B cell (primary cell): ENCODE measurements at regions not wholly inside any gene's neighbourhood (a gene's known extent, or its start where the extent isn't known, plus 50 kb on each side); places are given as distances from the start of the nearest gene placed in this dataset.

Experiments used
- ATAC-seq: fragments of 200-7000 bp; cut with Tn5 transposase; one replicate; pipeline ENCODE4 v1.10.0; 2021; ENCODE audit warnings: low read depth, mild to moderate bottlenecking, moderate number of reproducible peaks, moderate library complexity
- CTCF ChIA-PET: fragments of 350-600 bp; sonication (Branson Sonifier 250); formaldehyde crosslinking; loops from one replicate; lab custom pipeline; 2021; ENCODE audit warnings: antibody characterized with exemption, inconsistent platforms; lab: Charles Lee
- POLR2A ChIA-PET: fragments of 350-600 bp; sonication (Branson Sonifier 250); formaldehyde crosslinking; loops from one replicate; lab custom pipeline; 2021; ENCODE audit warnings: antibody characterized with exemption; lab: Charles Lee
- DNase-seq: peaks from one replicate; pipeline ENCODE4 v3.0.0; 2013
- H2AFZ ChIP-seq: 2 replicates; pipeline ENCODE4 v1.6.1; 2012; ENCODE audit warnings: mild to moderate bottlenecking, low read depth, low read length; ENCODE audit not compliant: insufficient read depth, poor library complexity, severe bottlenecking
- H3K27ac ChIP-seq, 2 donors: 1 replicate in 1 of 2; 2 replicates in 1 of 2; pipeline ENCODE4 v1.5.1; 2012 to 2013; ENCODE audit warnings: low read length in 2 of 2, mild to moderate bottlenecking in 2 of 2, moderate library complexity in 1 of 2
- H3K27me3 ChIP-seq, 4 experiments: fragments of 200-600 bp in 1 of 4; sonication (generic) in 1 of 4; replicated peaks in 1 of 4; 1 replicate in 2 of 4; 2 replicates in 2 of 4; pipeline versions ENCODE4 v1.6.1 to v1.7.0; 2013 to 2016; ENCODE audit warnings: low read length in 3 of 4, mild to moderate bottlenecking in 2 of 4, mixed read lengths in 1 of 4, moderate library complexity in 1 of 4; ENCODE audit not compliant: insufficient read depth in 4 of 4, control insufficient read depth in 3 of 4; ENCODE audit errors: control extremely low read depth in 1 of 4
- H3K36me3 ChIP-seq, 2 experiments: replicated peaks in 1 of 2; 1 replicate in 1 of 2; 2 replicates in 1 of 2; pipeline versions ENCODE4 v1.6.1 to v1.7.1; 2013; ENCODE audit warnings: low read length in 1 of 2; ENCODE audit not compliant: insufficient read depth in 2 of 2, control insufficient read depth in 1 of 2; ENCODE audit errors: control extremely low read depth in 1 of 2, extremely low read depth in 1 of 2
- H3K4me1 ChIP-seq, 2 donors: fragments of 200-600 bp in 1 of 2; sonication (generic) in 1 of 2; 1 replicate in 1 of 2; 2 replicates in 1 of 2; pipeline versions ENCODE4 v1.5.1 to v1.6.1; 2013 to 2017; ENCODE audit warnings: low read length in 2 of 2; ENCODE audit not compliant: control insufficient read depth in 2 of 2, insufficient read depth in 2 of 2
- H3K4me2 ChIP-seq: replicated peaks from 2 replicates; pipeline ENCODE3; 2012; ENCODE audit warnings: mild to moderate bottlenecking, low read depth, low read length; ENCODE audit not compliant: poor library complexity, severe bottlenecking
- H3K4me3 ChIP-seq, 5 experiments: fragments of 200-600 bp in 1 of 5; sonication (generic) in 1 of 5; 1 replicate in 3 of 5; 2 replicates in 2 of 5; pipeline versions ENCODE4 v1.5.1 to v1.7.0; 2011 to 2016; ENCODE audit warnings: low read length in 4 of 5, mild to moderate bottlenecking in 4 of 5, low read depth in 2 of 5, control low read depth in 1 of 5, moderate library complexity in 1 of 5; ENCODE audit not compliant: insufficient read depth in 1 of 5; ENCODE audit errors: control extremely low read depth in 1 of 5, extremely low read depth in 1 of 5
- H3K79me2 ChIP-seq: fragments of 200-600 bp; sonication (generic); one replicate; pipeline ENCODE4 v1.6.0; 2016; ENCODE audit warnings: low read length; ENCODE audit not compliant: control insufficient read depth, insufficient read depth
- H3K9ac ChIP-seq: fragments of 200-600 bp; sonication (generic); 2 replicates; pipeline ENCODE4 v1.6.1; 2017; ENCODE audit warnings: mild to moderate bottlenecking, low read length, moderate library complexity
- H3K9me3 ChIP-seq, 3 donors: one replicate each; pipeline versions ENCODE4 v1.6.1 to v1.7.1; 2013; ENCODE audit warnings: low read length in 2 of 3; ENCODE audit not compliant: control insufficient read depth in 2 of 3, insufficient read depth in 1 of 3; ENCODE audit errors: control extremely low read depth in 1 of 3
- H4K20me1 ChIP-seq: 2 replicates; pipeline ENCODE4 v1.6.0; 2012; ENCODE audit warnings: mild to moderate bottlenecking, low read length; ENCODE audit not compliant: insufficient read depth, control insufficient read depth, poor library complexity, severe bottlenecking
- H3K27ac Mint-ChIP-seq: one replicate; pipeline ENCODE4 v1.8.0; 2021; ENCODE audit warnings: mixed read lengths
- H3K27me3 Mint-ChIP-seq: one replicate; pipeline ENCODE4 v1.8.0; 2021; ENCODE audit warnings: mixed read lengths
- H3K4me1 Mint-ChIP-seq: one replicate; pipeline ENCODE4 v1.8.0; 2021; ENCODE audit warnings: mixed read lengths
- H3K4me3 Mint-ChIP-seq: one replicate; pipeline ENCODE4 v1.8.0; 2021; ENCODE audit warnings: mixed read lengths
- H3K9me3 Mint-ChIP-seq: one replicate; pipeline ENCODE4 v1.8.0; 2022; ENCODE audit warnings: mixed read lengths; ENCODE audit not compliant: insufficient read depth
- EZH2 ChIP-seq: IDR thresholded peaks from 2 replicates; pipeline ENCODE4 v1.6.1; 2012; ENCODE audit warnings: borderline replicate concordance, low read depth, mild to moderate bottlenecking, moderate library complexity, low read length; ENCODE audit not compliant: insufficient read depth, poor library complexity, severe bottlenecking
- WGBS: methylation state at CpG from one replicate; pipeline ENCODE4 v1.1.5; 2013; ENCODE audit warnings: missing lambda C conversion rate; ENCODE audit not compliant: insufficient coverage; 5-methylcytosine and 5-hydroxymethylcytosine counted together
- intact Hi-C: fragments of 100-400 bp; cut with micrococcal nuclease; formaldehyde crosslinking; loops from one replicate; pipeline ENCODE4 v1.10.0; 2022
- TF ChIP-seq, protein P1 (sequence below): fragments of 200-600 bp; IDR thresholded peaks from one replicate; pipeline ENCODE4 v1.8.0; 2022; ENCODE audit warnings: antibody characterized with exemption, mild to moderate bottlenecking

DNA sequence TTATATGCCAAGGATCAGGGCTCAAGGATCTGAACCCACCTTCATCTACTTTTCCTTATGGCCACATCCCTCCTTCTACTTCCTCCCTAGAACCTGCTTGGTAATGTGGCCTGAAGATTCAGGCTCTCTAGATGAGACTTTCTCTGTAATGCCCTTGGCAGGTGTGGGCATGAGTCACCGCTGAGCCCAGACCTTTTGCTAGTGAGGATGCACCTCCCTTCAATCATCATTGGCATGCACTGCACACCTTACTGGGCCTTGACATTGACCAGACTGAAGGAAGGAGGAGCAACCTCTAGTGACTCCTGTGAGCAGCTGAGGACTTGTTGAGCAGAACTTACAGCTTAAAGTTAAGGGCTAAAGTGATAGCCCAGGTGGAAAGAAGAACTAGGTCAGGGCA, 405.3 kb downstream of the MAFB start:
- TF ChIP-seq, protein P1, sequence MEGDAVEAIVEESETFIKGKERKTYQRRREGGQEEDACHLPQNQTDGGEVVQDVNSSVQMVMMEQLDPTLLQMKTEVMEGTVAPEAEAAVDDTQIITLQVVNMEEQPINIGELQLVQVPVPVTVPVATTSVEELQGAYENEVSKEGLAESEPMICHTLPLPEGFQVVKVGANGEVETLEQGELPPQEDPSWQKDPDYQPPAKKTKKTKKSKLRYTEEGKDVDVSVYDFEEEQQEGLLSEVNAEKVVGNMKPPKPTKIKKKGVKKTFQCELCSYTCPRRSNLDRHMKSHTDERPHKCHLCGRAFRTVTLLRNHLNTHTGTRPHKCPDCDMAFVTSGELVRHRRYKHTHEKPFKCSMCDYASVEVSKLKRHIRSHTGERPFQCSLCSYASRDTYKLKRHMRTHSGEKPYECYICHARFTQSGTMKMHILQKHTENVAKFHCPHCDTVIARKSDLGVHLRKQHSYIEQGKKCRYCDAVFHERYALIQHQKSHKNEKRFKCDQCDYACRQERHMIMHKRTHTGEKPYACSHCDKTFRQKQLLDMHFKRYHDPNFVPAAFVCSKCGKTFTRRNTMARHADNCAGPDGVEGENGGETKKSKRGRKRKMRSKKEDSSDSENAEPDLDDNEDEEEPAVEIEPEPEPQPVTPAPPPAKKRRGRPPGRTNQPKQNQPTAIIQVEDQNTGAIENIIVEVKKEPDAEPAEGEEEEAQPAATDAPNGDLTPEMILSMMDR, result no peak
- no peak for TF ChIP-seq EZH2
- Mint-ChIP-seq H3K4me3 (no peak overlapping the region), H3K27ac (no peak overlapping the region), H3K9me3 (no peaks in the 10 kb centered on the region), H3K27me3 (peaks cover 4% of the 10 kb centered on the region), H3K4me1 (no peaks in the 10 kb centered on the region)
- Histone ChIP-seq H3K27me3 (no peaks in the 10 kb centered on the region), H3K9me3 (peaks cover 0 to 6% (median 0%) of the 10 kb centered on the region in 3 donors), H3K27ac (no peak overlapping the region), H3K36me3 (no peaks in the 10 kb centered on the region), H4K20me1 (no peaks in the 10 kb centered on the region), H3K4me3 (no peak overlapping the region), H3K4me2 (no peak overlapping the region), H3K4me1 (no peaks in the 10 kb centered on the region), H2AFZ (no peak overlapping the region), H3K9ac (no peak overlapping the region), H3K79me2 (no peaks in the 10 kb centered on the region)
- WGBS, result no CpG with 5 or more reads among the region's 1 CpG
- no peak for DNase-seq
- CTCF ChIA-PET, result no interaction called here
- POLR2A ChIA-PET, result no interaction called here
- ATAC-seq, result no peak
- intact Hi-C loops, result no loop called here

DNA sequence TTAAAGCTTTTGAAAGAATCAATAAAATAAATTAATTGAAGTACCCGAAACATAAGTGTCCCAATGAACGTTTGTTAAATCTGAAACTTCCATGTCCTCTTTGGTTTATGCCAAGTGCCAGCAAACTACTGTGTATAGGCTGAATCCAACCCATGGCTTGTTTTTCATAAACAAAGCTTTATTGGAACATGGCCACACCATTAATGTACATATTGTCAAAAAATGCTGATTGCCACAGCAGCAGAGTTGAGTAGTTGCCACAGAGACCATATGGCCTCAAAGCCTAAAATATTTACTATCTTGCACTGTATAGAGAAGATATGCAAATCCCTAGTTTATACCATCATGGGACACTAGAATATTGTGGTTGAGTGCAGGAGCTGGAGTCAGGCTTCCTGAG, 406.1 kb downstream of the MAFB start:
- Histone ChIP-seq H4K20me1 (no peaks in the 10 kb centered on the region), H2AFZ (no peak overlapping the region), H3K9me3 (peaks cover 0 to 6% (median 0%) of the 10 kb centered on the region in 3 donors), H3K36me3 (no peaks in the 10 kb centered on the region), H3K4me3 (no peak overlapping the region), H3K79me2 (no peaks in the 10 kb centered on the region), H3K27ac (no peak overlapping the region), H3K4me2 (no peak overlapping the region), H3K4me1 (no peaks in the 10 kb centered on the region), H3K27me3 (no peaks in the 10 kb centered on the region), H3K9ac (no peak overlapping the region)
- no peak overlapping the region for H3K4me3 Mint-ChIP-seq
- CTCF ChIA-PET, result no interaction called here
- H3K9me3 Mint-ChIP-seq, result no peaks in the 10 kb centered on the region
- peaks cover 4% of the 10 kb centered on the region for H3K27me3 Mint-ChIP-seq
- intact Hi-C loops, result no loop called here
- no peak for DNase-seq
- no peak for TF ChIP-seq EZH2
- WGBS, result 100% methylated on average over 2 of the region's 2 CpGs
- ATAC-seq, result no peak
- no peak overlapping the region for H3K27ac Mint-ChIP-seq
- H3K4me1 Mint-ChIP-seq, result no peaks in the 10 kb centered on the region
- POLR2A ChIA-PET, result no interaction called here
